Endothelial cell of umbilical vein (primary cell): ENCODE measurements at regions not wholly inside any gene's neighbourhood (a gene's known extent, or its start where the extent isn't known, plus 50 kb on each side); places are given as distances from the start of the nearest gene placed in this dataset.

Source experiments
- CTCF ChIP-seq, 2 donors: IDR thresholded peaks; 1 replicate in 1 of 2; 2 replicates in 1 of 2; pipeline ENCODE4 v1.5.1; 2011; ENCODE audit warnings: low read length in 2 of 2, mild to moderate bottlenecking in 2 of 2, moderate library complexity in 2 of 2, control low read depth in 1 of 2, inconsistent platforms in 1 of 2, low read depth in 1 of 2; ENCODE audit not compliant: insufficient read depth in 1 of 2; ENCODE audit errors: extremely low read depth in 1 of 2
- JUN ChIP-seq: IDR thresholded peaks from 2 replicates; pipeline ENCODE4 v1.6.1; 2011; ENCODE audit warnings: borderline replicate concordance, low read depth; ENCODE audit not compliant: insufficient read length, insufficient read depth
- MAX ChIP-seq: IDR thresholded peaks from 2 replicates; pipeline ENCODE4 v1.6.1; 2011; ENCODE audit not compliant: insufficient read depth, insufficient read length
- POLR2AphosphoS5 ChIP-seq: IDR thresholded peaks from 2 replicates; pipeline ENCODE4 v1.6.1; 2012; ENCODE audit warnings: low read depth, mild to moderate bottlenecking, control low read depth, low read length, moderate library complexity; ENCODE audit not compliant: insufficient read depth

- TF ChIP-seq CTCF (IDR thresholded peaks at IDR 0.05; ENCODE audit: extremely low read depth in 1 of 2, insufficient read depth in 1 of 2, low read depth in 1 of 2, low read length in 2 of 2) (no peak), MAX (no peak), POLR2AphosphoS5 (no peak), JUN (no peak)
Observed at GRCh38 chr1:87426463-87427249, 98.0 kb downstream of the LMO4 start.
